ENCODE measurements at regions not wholly inside any gene's neighbourhood (a gene's known extent, or its start where the extent isn't known, plus 50 kb on each side); places are given as distances from the start of the nearest gene placed in this dataset.

- no peak for TF ChIP-seq KAT7 (CRISPR knock-in tag; IDR thresholded peaks at IDR 0.05; ENCODE audit: borderline replicate concordance)
- TF ChIP-seq CTCF (IDR thresholded peaks at IDR 0.05), result no peak
- TF ChIP-seq ATF2 (CRISPR knock-in tag; IDR thresholded peaks at IDR 0.05; ENCODE audit: borderline replicate concordance, low read depth), result no peak
- TF ChIP-seq USF2 (CRISPR knock-in tag; IDR thresholded peaks at IDR 0.05), result no peak
- no peak for TF ChIP-seq MAX (CRISPR knock-in tag; IDR thresholded peaks at IDR 0.05)
- no peak for TF ChIP-seq E2F1 (CRISPR knock-in tag; IDR thresholded peaks at IDR 0.05)
- no peak for TF ChIP-seq ZBTB21 (CRISPR knock-in tag; IDR thresholded peaks at IDR 0.05; ENCODE audit: borderline replicate concordance)
- no peak for TF ChIP-seq MXD4 (CRISPR knock-in tag; IDR thresholded peaks at IDR 0.05; ENCODE audit: borderline replicate concordance)
- no peak for TF ChIP-seq FOXJ3 (CRISPR knock-in tag; IDR thresholded peaks at IDR 0.05; ENCODE audit: borderline replicate concordance)
- no peak for TF ChIP-seq STAT6 (CRISPR knock-in tag; conservative IDR thresholded peaks at IDR 0.05; ENCODE audit: low read depth)
These were observed 102.8 kb upstream of the PROX1 start for GRCh38 chr1:213884942-213885341.
